Suppressor macrophage treated with lipopolysaccharide for 4 hours (primary cell): ENCODE measurements at regions not wholly inside any gene's neighbourhood (a gene's known extent, or its start where the extent isn't known, plus 50 kb on each side); places are given as distances from the start of the nearest gene placed in this dataset.
"Not testable (repeated sequence)": the region's sequence is repeated elsewhere in the genome, so short reads cannot be mapped to it uniquely, and the experiment has no call there.

Experiments
- DNase-seq: peaks from one replicate; pipeline ENCODE4 v3.0.0-alpha.2; 2020

- no peak for DNase-seq
These were observed 102.6 kb downstream of the CAAP1 start for GRCh38 chr9:26789959-26790358.

DNA sequence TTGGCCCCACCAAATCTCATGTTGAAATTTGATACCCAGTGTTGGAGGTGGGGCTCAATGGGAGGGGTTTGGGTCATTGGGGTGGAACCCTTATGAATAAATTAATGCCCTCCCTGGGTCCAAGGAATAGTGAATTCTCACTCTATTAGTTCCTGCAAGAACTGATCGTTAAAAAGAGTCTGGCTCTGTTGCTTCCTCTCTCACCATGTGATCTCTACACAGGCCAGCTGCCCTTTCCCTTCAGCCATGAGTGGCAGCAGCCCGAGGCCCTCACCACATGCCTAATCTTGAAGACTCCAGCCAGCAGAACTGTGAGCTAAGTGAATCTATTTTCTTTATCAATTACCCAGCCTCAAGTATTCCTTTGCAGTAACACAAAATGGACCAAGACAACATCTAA, 106.0 kb downstream of the CAAP1 start:
- DNase-seq: no peak

DNA sequence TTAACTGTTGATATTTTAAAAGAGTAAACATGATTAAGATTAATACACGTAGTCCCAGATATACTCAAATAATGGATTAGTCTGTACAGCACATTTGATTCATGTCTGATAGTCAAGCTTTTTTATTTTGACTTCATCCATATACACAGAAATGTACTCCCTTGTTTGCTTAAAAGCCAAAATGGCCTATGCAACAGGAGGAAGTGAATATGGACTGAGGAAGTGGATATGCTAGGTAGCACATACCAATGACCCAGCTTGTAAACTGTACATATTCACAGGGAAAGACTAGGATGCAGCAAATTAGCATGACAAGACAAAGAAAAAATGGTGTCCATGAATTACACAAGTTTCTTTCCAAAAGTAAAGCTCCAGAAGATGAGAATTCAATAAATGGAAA, 109.7 kb downstream of the CAAP1 start:
- DNase-seq: no peak

GRCh38 chr9:26781906-26782305, 110.7 kb downstream of the CAAP1 start:
- no peak for DNase-seq

DNA sequence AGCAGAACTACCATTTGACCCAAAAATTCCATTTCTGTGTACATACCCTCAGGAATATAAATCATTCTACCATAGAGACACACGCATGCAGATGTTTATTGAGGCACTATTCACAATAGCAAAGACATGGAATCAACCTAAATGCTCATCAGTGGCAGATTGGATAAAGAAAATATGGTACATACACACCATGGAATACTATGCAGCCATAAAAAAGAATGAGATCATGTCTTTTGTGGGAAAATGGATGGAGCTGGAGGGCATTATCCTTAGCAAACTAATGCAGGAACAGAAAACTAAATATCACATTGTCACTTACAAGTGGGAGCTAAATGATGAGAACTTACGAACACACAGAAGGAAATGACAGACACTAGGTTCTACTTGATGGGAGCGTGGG, 112.3 kb downstream of the CAAP1 start:
- DNase-seq: not testable (repeated sequence)

GRCh38 chr9:26779062-26779461, 113.5 kb downstream of the CAAP1 start:
- no peak for DNase-seq

DNA sequence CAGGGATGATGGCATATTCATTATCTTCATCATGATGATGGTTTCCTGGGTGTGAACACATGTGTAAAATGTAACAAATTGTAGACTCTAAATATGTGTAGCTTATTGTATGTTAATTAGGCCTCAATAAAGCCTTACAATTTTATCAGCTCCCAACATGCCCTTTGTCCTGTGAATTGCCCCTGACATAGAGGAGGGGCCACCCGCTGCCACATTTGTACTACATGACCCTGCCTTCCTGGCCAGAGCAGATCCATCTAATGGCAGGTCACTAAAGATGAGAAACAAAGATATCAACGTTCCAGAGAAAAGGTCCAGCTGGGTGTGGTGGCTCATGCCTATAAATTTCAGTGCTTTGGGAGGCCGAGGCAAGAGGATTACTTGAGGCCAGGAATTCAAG, 117.2 kb downstream of the CAAP1 start:
- DNase-seq: no peak

DNA sequence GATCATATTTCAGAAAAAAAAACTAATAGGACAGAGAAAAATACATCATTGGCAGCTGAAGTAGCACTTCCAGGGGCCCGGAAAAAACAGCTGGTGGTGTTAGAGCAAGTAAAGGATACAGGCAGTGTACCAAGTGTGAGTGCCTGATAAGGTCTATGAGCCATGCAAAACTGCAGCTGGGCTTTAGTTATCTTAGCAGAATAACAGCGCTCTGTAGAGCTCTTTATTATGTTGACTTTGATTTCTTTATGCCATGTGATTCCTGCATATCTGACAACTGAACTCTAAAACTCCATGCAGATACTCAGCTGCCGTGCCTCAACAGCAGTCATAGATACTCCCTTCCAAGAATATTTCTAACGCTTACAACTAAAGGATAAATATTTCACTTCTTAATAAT, 119.5 kb downstream of the CAAP1 start:
- no peak for DNase-seq

- DNase-seq: no peak
These were observed 121.8 kb downstream of the CAAP1 start for GRCh38 chr9:26770821-26771220.

DNA sequence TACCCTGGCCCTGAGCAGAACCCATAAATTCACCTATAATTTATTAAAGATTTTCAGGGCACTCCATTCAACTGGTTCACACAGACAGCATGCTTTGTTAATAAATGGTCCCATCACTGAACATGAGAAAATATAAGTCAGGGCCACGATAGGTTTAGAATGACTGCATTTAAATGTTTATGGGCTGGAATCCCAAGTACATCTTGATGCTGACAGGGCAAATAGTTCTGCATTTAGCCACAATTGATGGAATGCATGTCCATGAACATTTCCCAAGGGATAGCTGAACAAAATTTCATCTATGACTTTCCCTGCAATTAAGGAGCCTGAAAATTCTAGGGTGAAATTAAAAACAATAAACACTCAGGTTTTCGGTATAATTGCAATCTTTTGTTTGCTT, 124.5 kb downstream of the CAAP1 start:
- DNase-seq: no peak

DNA sequence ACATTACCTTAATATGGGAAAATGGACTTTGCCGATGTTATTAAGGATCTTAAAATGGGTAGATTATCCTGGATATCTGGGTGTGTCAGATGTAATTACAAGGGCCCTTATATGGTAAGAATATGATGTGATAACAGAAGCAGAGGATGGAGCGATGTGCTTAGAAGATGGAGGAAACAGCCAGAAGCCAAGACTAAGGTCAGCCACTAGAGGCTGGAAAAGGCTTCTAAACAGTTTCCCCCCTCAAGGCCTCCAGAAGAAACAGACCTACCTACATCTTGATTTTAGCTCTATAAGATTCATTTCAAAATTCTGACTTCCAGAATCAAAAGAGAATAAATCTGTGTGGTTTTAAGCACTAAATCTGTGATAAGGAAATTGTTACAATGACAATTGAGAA, 131.9 kb downstream of the CAAP1 start:
- DNase-seq: no peak

- no peak for DNase-seq
These were observed 133.9 kb downstream of the CAAP1 start for GRCh38 chr9:26758655-26759054.

DNA sequence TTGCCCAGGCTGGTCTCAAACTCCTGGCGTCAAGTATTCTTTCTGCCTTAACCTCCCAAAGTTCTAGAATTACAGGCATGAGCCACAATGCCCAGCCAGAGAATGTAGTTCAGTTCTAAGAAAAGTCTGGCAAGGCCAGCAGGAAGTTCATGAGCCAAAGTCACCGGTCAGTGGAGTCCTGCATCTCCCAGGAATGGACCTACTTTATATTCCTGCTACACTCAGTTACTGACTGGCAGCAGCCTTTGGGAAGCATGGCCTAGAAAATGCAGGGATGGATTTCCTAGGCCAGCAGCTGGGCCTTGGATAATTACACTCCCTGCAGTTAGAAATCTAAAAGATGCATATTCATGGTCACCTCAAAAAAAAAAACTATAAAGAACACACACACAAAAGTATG, 135.7 kb downstream of the CAAP1 start:
- no peak for DNase-seq

DNA sequence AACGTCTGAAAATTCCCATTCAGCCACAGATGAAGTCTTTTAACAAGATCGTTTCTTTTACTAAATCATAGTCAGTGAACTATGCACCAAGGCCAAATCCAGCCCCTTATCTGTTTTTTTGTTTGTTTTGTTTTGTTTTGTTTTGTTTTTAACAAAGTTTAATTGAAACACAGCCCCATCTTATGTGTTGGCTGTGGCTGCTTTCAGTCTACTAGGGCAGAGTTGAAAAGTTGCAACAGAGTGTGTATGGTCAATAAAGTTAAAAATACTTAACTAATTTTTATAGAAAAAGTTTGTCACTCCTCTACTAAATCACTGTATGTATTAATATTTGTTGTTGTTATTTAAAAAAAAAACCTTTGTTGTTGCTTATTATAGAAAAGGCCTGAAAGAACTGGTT, 137.1 kb downstream of the CAAP1 start:
- DNase-seq: no peak

- DNase-seq: no peak
These were observed 138.0 kb downstream of the CAAP1 start for GRCh38 chr9:26754509-26755164.

DNA sequence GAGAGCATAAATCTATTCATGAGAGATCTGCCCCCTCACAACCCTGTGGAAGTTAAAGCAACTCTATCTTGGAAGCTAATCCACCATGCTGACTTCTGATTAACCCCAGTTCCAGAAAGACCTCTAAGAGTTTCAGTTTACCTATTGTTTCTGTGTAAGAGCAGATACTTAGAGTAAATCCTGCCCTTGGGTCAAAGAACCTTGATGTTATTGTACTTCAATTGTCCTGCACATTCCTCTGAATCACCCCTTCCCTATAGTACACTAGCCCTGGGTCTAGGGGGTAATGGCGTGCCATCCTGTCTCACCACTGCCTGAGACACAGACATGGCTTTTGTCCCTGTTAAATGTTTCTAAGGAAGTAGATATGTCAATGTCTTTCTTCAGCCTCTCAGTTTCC, 138.6 kb downstream of the CAAP1 start:
- no peak for DNase-seq

DNA sequence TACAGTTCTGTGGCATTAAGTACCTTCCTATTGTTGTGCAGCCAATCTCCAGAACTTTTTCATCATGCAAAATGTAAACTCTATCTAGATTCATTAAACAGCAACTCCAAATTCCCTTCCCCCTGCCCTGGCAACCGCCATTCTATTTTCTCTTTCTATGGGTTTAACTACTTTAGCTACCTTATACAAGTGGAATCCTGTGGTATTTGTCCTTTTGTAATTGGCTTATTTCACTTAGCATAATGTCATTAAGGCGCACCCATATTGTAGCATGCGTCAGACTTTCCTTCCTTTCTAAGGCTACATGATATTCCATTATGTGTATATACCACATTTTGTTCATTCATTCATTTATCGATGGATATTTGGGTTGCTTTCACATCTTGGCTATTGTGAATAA, 142.4 kb downstream of the CAAP1 start:
- no peak for DNase-seq

- no peak for DNase-seq
These were observed 144.0 kb downstream of the CAAP1 start for GRCh38 chr9:26748449-26749058.

- no peak for DNase-seq
These were observed 145.0 kb downstream of the CAAP1 start for GRCh38 chr9:26747611-26748010.

GRCh38 chr9:26746357-26747072, 146.1 kb downstream of the CAAP1 start:
- no peak for DNase-seq

GRCh38 chr9:26745111-26745510, 147.5 kb downstream of the CAAP1 start:
- no peak for DNase-seq

DNA sequence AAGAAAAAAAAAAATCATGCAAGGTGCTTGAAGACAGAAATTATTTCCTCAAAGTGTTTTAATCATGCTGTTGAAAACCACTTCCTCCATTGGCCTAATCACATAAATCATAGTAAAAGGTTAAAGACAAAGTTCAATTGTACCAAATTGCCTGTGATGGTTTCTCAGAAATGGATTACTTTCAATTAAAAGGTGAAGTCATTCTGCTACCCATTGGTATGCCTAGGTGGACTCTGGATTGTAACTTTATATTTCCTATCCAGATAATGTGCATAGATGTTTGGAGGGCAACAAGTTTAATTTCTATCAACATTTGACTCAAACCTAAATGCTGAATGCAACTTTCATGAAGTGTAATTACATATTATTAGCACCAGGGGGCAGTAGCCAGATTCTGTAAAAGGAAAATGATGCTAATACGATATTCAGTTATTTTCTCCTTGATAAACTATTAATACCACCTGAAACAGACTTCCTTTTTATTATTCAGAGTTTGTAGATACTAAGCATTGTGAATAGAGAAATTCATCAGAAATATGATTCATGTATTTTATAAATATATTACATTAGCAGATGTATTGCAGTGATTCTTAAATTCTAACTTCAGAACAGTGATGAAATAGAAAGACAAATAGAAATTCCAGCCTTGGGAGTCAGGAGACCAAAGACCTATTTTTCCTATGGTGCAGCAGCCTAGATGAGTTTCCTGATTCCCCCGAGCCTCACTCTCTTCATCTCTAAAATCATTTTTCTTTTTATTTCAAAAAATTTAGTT, 148.2 kb downstream of the CAAP1 start:
- peak; percentile 55 for DNase-seq

DNA sequence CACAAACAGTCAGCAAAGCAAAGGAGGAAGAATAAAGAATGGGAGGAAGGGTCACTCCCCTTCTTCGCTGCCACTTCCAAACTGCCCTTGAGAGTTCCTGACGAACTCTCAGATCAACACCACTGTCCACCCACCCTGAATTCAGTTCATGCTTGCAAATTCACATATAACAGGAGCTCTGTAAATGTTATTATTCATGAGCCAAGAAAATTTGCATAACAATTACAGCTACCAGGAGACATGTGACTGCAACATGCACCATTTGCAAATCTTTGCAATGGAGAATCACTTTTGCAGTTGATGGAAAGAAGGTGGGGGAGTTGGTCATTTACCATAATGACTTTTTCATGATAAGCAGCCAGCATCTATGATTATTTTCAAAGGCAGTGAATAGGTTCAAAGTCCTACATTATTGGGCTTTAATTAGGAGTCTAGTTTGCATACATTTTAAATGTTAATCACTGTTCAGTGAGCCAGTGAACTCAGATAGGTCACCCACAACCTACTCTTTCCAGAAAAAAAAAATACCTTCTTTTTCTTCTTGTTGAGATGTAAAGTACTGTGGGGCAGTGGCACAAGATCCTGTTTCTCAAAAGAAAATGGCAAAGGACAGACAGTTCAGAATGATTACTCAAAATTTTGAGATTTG, 149.7 kb downstream of the CAAP1 start:
- DNase-seq: no peak
